ENCODE measurements at regions not wholly inside any gene's neighbourhood (a gene's known extent, or its start where the extent isn't known, plus 50 kb on each side); places are given as distances from the start of the nearest gene placed in this dataset.

DNA sequence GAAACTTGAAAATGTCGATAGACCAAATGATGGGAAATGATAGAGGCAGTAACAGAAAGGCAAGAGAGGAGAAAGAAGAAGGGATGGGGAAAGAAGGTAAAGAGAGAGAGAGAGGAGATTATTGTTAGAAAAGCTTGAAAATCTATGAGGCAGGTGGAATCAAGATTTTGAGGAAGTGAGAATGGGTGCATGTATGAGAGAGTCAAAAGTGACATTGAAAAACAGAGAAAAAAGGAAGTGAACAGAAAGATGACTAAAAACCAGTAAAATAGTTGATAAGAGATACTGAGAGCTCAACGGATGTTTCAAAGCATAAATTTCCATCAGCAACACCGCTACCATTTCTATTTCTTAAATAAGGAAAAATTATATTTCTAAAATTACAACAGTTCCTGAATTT is 327.4 kb upstream of the CWC22 start:
- H3K4me3 ChIP-seq (ENCODE audit: low read depth in 2 of 2, low read length in 2 of 2) = no peak overlapping the region
- in situ Hi-C loops (cut with HindIII; ENCODE audit: low pct_unique_long_range_greater_than_20kb, low sequenced_read_pairs) (no loop called here), intact Hi-C loops (cut with micrococcal nuclease; ENCODE audit: unreplicated experiment) (no loop called here)
- ATAC-seq (no peak), DNase-seq (ENCODE audit: low read depth, low spot score) (no peak)
- ChIA-PET CTCF (no interaction called here), POLR2A (no interaction called here)
- H3K4me1 ChIP-seq (ENCODE audit: control insufficient read depth, insufficient read depth, low read length) = no peaks in the 10 kb centered on the region
- no peaks in the 10 kb centered on the region for H3K36me3 ChIP-seq (ENCODE audit: control insufficient read depth, insufficient read depth, low read length)
- H3K27me3 ChIP-seq (ENCODE audit: control insufficient read depth, insufficient read depth, low read length) = no peaks in the 10 kb centered on the region
- H3K9me3 ChIP-seq (ENCODE audit: control insufficient read depth, insufficient read depth, low read depth, low read length) = peaks cover 27% of the 10 kb centered on the region; the same call in 1 of the 2 replicates
- no peak overlapping the region for H3K27ac ChIP-seq (ENCODE audit: low read length)
- BruUV-seq (replicated peaks) = no TSS peak
- TF ChIP-seq, protein P1, sequence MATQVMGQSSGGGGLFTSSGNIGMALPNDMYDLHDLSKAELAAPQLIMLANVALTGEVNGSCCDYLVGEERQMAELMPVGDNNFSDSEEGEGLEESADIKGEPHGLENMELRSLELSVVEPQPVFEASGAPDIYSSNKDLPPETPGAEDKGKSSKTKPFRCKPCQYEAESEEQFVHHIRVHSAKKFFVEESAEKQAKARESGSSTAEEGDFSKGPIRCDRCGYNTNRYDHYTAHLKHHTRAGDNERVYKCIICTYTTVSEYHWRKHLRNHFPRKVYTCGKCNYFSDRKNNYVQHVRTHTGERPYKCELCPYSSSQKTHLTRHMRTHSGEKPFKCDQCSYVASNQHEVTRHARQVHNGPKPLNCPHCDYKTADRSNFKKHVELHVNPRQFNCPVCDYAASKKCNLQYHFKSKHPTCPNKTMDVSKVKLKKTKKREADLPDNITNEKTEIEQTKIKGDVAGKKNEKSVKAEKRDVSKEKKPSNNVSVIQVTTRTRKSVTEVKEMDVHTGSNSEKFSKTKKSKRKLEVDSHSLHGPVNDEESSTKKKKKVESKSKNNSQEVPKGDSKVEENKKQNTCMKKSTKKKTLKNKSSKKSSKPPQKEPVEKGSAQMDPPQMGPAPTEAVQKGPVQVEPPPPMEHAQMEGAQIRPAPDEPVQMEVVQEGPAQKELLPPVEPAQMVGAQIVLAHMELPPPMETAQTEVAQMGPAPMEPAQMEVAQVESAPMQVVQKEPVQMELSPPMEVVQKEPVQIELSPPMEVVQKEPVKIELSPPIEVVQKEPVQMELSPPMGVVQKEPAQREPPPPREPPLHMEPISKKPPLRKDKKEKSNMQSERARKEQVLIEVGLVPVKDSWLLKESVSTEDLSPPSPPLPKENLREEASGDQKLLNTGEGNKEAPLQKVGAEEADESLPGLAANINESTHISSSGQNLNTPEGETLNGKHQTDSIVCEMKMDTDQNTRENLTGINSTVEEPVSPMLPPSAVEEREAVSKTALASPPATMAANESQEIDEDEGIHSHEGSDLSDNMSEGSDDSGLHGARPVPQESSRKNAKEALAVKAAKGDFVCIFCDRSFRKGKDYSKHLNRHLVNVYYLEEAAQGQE (IDR thresholded peaks at IDR 0.05; ENCODE audit: insufficient read depth in 1 of 2, low read depth in 2 of 2, low read length in 1 of 2) = no peak
- TF ChIP-seq TCF7L2 (IDR thresholded peaks at IDR 0.05; ENCODE audit: low read depth, low read length) = no peak
- TF ChIP-seq SIN3A (IDR thresholded peaks at IDR 0.05; ENCODE audit: borderline replicate concordance, insufficient read depth, low read depth, low read length) = no peak
- no peak for TF ChIP-seq POLR2AphosphoS5 (IDR thresholded peaks at IDR 0.05; ENCODE audit: low read depth, low read length)
- TF ChIP-seq, protein P2, sequence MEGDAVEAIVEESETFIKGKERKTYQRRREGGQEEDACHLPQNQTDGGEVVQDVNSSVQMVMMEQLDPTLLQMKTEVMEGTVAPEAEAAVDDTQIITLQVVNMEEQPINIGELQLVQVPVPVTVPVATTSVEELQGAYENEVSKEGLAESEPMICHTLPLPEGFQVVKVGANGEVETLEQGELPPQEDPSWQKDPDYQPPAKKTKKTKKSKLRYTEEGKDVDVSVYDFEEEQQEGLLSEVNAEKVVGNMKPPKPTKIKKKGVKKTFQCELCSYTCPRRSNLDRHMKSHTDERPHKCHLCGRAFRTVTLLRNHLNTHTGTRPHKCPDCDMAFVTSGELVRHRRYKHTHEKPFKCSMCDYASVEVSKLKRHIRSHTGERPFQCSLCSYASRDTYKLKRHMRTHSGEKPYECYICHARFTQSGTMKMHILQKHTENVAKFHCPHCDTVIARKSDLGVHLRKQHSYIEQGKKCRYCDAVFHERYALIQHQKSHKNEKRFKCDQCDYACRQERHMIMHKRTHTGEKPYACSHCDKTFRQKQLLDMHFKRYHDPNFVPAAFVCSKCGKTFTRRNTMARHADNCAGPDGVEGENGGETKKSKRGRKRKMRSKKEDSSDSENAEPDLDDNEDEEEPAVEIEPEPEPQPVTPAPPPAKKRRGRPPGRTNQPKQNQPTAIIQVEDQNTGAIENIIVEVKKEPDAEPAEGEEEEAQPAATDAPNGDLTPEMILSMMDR (IDR thresholded peaks at IDR 0.05) = no peak

DNA sequence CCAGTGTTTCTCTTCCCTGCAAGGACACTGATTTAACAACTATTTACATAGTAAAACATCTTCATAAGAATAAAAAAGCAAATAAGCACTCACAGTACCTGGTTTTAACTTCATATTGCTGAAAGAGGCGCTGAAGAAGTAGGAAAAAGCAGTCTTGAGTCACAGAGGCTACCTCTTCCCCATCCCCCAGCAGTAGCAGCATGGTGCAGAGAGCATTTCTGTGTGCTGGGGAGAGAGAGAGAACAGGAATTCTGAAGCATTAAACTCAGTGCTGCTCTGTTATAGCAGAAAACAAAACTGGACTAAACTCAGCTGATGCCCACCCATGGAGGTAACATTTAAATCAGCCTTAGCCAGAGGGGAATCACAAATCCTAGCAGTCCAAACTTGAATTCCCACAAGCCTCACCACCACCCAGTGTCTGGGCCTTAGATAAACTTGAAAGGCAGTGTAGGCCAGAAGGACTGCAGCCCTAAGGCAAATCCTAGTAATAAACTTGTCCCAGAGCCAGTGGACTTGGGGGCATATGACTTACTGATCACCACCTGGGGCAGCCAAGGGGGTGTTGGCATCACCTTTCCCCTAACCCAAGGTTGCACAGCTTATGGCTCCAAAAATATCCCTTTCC is 321.8 kb upstream of the CWC22 start:
- no peak for DNase-seq (ENCODE audit: low read depth, low spot score)
- CTCF ChIA-PET = no interaction called here
- Histone ChIP-seq H3K9me3 (ENCODE audit: control insufficient read depth, insufficient read depth, low read depth, low read length) (0 out of 2 replicates have a peak, but pooled peaks cover 3% of the 10 kb centered on the region), H3K4me3 (ENCODE audit: low read depth in 2 of 2, low read length in 2 of 2) (no peak overlapping the region), H3K27me3 (ENCODE audit: control insufficient read depth, insufficient read depth, low read length) (no peaks in the 10 kb centered on the region), H3K27ac (ENCODE audit: low read length) (no peak overlapping the region), H3K4me1 (ENCODE audit: control insufficient read depth, insufficient read depth, low read length) (no peaks in the 10 kb centered on the region), H3K36me3 (ENCODE audit: control insufficient read depth, insufficient read depth, low read length) (no peaks in the 10 kb centered on the region)
- POLR2A ChIA-PET = no interaction called here
- in situ Hi-C loops (cut with HindIII; ENCODE audit: low pct_unique_long_range_greater_than_20kb, low sequenced_read_pairs) = no loop called here
- no peak for ATAC-seq
- no peak for TF ChIP-seq SIN3A (IDR thresholded peaks at IDR 0.05; ENCODE audit: borderline replicate concordance, insufficient read depth, low read depth, low read length)
- TF ChIP-seq POLR2AphosphoS5 (IDR thresholded peaks at IDR 0.05; ENCODE audit: low read depth, low read length) = no peak
- no peak for TF ChIP-seq TCF7L2 (IDR thresholded peaks at IDR 0.05; ENCODE audit: low read depth, low read length)
- TF ChIP-seq, protein P1 (IDR thresholded peaks at IDR 0.05; ENCODE audit: insufficient read depth in 1 of 2, low read depth in 2 of 2, low read length in 1 of 2) = no peak
- TF ChIP-seq, protein P2 (IDR thresholded peaks at IDR 0.05) = no peak
- no TSS peak for BruUV-seq (replicated peaks)
- intact Hi-C loops (cut with micrococcal nuclease; ENCODE audit: unreplicated experiment) = no loop called here
